ENCODE measurements at regions not wholly inside any gene's neighbourhood (a gene's known extent, or its start where the extent isn't known, plus 50 kb on each side); places are given as distances from the start of the nearest gene placed in this dataset.

GRCh38 chr3:71958533-71958932 lies 173.6 kb upstream of the PROK2 start:
- TF ChIP-seq CTCF (IDR thresholded peaks at IDR 0.05; ENCODE audit: low read depth, low read length, missing control alignments): no peak

GRCh38 chr3:71956716-71957115 lies 171.8 kb upstream of the PROK2 start:
- no peak for DNase-seq (ENCODE audit: low read depth)
- TF ChIP-seq CTCF (IDR thresholded peaks at IDR 0.05; ENCODE audit: low read depth, low read length, missing control alignments): no peak
- in situ Hi-C loops (cut with HindIII; ENCODE audit: low sequenced_read_pairs): no loop called here
- no peak overlapping the region for H3K4me3 ChIP-seq (ENCODE audit: low read depth, low read length)

More at GRCh38 chr3:71958533-71958932, 173.6 kb upstream of the PROK2 start:
- H3K4me3 ChIP-seq (ENCODE audit: low read depth, low read length): no peak overlapping the region
- no peak for DNase-seq (ENCODE audit: low read depth)
- in situ Hi-C loops (cut with HindIII; ENCODE audit: low sequenced_read_pairs): no loop called here

GRCh38 chr3:71956069-71956340 lies 171.1 kb upstream of the PROK2 start:
- no peak for DNase-seq (ENCODE audit: low read depth)
- in situ Hi-C loops (cut with HindIII; ENCODE audit: low sequenced_read_pairs): no loop called here

GRCh38 chr3:71955240-71956068 lies 170.5 kb upstream of the PROK2 start:
- in situ Hi-C loops (cut with HindIII; ENCODE audit: low sequenced_read_pairs): no loop called here
- H3K4me3 ChIP-seq (ENCODE audit: low read depth, low read length): no peak overlapping the region
- peak; percentile 80 for DNase-seq (ENCODE audit: low read depth)
- TF ChIP-seq CTCF (IDR thresholded peaks at IDR 0.05; ENCODE audit: low read depth, low read length, missing control alignments): peak; percentile 79

More at GRCh38 chr3:71956069-71956340, 171.1 kb upstream of the PROK2 start:
- TF ChIP-seq CTCF (IDR thresholded peaks at IDR 0.05; ENCODE audit: low read depth, low read length, missing control alignments): no peak
- no peak overlapping the region for H3K4me3 ChIP-seq (ENCODE audit: low read depth, low read length)

- in situ Hi-C loops (cut with HindIII; ENCODE audit: low sequenced_read_pairs): no loop called here
- TF ChIP-seq CTCF (IDR thresholded peaks at IDR 0.05; ENCODE audit: low read depth, low read length, missing control alignments): no peak
- DNase-seq (ENCODE audit: low read depth): no peak
These were observed 166.9 kb upstream of the PROK2 start for GRCh38 chr3:71951842-71952241.

GRCh38 chr3:71951361-71951760 lies 166.4 kb upstream of the PROK2 start:
- no peak overlapping the region for H3K4me3 ChIP-seq (ENCODE audit: low read depth, low read length)
- in situ Hi-C loops (cut with HindIII; ENCODE audit: low sequenced_read_pairs): no loop called here
- no peak for DNase-seq (ENCODE audit: low read depth)
- no peak for TF ChIP-seq CTCF (IDR thresholded peaks at IDR 0.05; ENCODE audit: low read depth, low read length, missing control alignments)

More at GRCh38 chr3:71951842-71952241, 166.9 kb upstream of the PROK2 start:
- no peak overlapping the region for H3K4me3 ChIP-seq (ENCODE audit: low read depth, low read length)
